Renal cortex interstitium (tissue), 11 donors: ENCODE measurements at regions not wholly inside any gene's neighbourhood (a gene's known extent, or its start where the extent isn't known, plus 50 kb on each side); places are given as distances from the start of the nearest gene placed in this dataset.
A peak's percentile ranks its signal among the peaks of the same experiment; 100 is the strongest.
"Not testable (repeated sequence)": the region's sequence is repeated elsewhere in the genome, so short reads cannot be mapped to it uniquely, and the experiment has no call there.

Experiments used
- DNase-seq, 11 donors: peaks; one replicate each; pipeline ENCODE4 v3.0.0-alpha.2; 2013; ENCODE audit warnings: low read depth in 9 of 11, low spot score in 4 of 11; ENCODE audit errors: extremely low read depth in 1 of 11

- DNase-seq = no peak
Measured at GRCh38 chr6:50899306-50899870, 80.7 kb downstream of the TFAP2B start.

DNA sequence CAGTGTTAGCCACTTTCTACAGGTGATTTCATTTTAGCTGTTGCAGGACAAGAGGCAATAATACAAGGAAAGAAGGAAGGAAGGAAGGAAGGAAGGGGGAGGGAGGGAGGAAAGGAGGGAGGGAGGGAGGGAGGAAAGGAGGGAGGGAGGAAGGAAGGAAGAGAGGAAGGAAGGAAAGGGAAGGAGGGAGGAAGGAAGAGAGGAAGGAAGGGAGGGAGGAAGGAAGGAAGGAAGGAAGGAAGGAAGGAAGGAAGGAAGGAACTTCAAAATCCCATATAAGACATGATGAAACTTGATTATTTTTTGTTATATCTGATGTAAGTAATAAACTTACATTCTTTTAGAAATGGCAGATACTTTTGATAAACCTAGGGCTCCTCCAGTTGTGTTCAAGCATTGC is 83.6 kb downstream of the TFAP2B start:
- no peak for DNase-seq

GRCh38 chr6:50905297-50905696 is 86.6 kb downstream of the TFAP2B start:
- no peak for DNase-seq

- no peak for DNase-seq
Measured at GRCh38 chr6:50907565-50907964, 88.9 kb downstream of the TFAP2B start.

- no peak for DNase-seq
Measured at GRCh38 chr6:50913105-50913770, 94.6 kb downstream of the TFAP2B start.

GRCh38 chr6:50921378-50921777 is 102.7 kb downstream of the TFAP2B start:
- not testable (repeated sequence) for DNase-seq

DNA sequence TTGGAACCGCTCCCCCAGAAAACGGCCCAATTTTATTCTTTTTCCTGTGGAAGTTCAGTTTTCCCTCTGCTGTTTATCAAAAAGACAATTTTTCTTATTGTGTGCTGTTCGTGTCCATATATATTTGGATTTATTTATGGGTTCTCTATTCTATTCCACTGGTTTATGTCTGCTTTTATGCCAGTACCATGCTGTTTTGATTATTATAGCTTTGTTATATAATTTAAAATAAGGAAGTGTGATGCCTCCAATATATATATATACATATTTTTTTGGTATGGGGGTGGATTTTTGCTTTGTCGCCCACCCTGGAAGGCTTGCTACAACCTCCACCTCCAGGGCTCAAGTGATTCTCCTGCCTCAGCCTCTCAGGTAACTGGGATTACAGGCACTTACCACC is 103.3 kb downstream of the TFAP2B start:
- DNase-seq = no peak

- no peak for DNase-seq
Measured at GRCh38 chr6:50922579-50923525, 104.2 kb downstream of the TFAP2B start.

DNA sequence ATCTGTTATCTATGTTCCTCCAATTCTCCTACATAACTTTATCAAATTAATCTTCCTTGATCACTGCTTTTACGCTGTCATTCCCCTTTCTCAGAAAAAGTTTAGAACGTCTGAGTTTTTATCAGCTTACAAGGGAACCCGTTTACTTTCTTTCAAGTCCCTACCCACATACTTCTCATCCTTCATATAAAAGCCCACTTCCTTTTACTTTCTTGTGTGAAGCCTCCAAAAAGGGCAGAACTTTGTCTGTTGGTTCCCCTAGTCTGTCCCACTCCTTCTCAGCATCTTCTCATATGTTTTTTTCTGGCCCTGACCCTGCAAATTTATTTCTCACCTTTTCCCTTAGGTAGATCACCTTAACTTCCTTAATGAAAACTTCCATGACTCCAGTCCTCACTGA is 106.1 kb downstream of the TFAP2B start:
- no peak for DNase-seq

DNA sequence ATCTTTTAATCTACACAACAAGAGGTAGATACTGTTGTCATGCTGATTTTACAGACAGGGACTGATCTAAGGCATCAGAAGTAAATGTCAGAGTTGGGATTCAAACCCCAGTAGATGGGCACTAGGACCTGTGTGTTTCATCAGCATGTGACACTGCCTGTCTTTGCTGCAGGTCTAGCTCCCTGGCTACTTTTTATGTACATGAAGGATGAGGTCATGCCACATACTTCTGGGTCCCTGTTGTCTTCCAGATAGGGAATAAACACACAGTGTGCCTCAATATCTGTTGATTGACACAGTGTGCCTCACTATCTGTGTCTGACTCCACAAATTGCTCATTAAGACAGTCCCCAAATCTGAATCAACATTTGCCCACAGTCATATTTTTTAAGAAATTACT is 106.9 kb downstream of the TFAP2B start:
- no peak for DNase-seq

- no peak for DNase-seq
Measured at GRCh38 chr6:50925981-50926380, 107.3 kb downstream of the TFAP2B start.

DNA sequence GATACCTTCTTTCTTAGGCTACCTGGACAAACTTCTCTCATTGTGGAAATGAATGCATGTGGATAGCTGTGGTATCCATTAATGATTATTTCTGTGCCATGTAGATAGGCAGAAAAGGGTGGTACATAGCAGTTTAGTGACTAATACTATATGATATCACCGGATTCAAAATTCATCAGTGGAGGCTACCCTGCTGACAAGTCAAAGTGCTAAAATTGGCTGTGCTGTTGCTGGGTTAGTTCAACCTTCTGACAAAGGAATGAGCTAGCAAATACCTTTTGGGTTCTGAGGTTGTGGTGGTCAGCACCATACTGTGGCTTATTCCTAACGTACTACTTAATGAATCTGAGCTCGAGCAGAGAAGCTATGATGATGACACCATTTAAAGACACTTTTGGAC is 109.1 kb downstream of the TFAP2B start:
- DNase-seq = no peak

DNA sequence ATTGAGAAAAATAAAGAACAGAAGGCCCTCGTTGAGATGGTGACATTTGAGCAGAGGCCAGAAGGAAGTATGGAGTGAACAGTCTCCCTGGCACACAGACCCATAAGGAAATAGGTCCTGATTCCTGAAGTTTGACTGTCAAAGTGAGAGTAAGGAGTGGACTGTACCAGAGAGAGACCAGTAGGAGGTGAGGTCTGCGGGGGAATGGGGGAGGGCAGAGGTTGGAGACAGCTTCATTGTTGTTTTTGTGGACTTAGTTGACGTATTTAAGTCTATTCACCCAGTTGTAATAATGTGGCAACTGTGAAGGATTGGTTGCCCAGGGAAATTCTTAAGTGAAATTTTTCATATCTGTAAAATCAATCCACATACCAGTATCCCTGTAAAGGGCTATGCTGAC is 110.7 kb downstream of the TFAP2B start:
- no peak for DNase-seq

GRCh38 chr6:50935442-50935841 is 116.8 kb downstream of the TFAP2B start:
- DNase-seq = no peak

GRCh38 chr6:50936277-50936681 is 117.6 kb downstream of the TFAP2B start:
- peak in 5 of 11 donors; percentile 3 to 33 (median 7) for DNase-seq

DNA sequence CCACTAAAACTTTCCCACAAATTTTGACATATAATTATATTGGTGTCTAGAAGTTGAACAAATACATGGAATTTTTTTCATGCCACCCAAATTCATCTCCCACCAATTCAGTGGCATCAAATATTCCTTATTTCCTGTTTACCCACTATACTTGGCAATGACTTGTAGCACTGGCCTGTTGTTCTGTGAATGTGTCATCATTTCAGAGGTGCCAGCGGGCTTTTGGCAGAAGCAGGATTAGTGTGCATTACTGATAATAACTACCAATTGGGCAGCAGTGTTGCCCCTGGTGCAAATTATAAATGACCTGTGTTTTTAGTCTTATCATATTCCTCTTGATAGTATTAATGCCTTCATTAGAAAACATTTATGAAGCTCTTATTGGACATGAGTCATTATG is 121.3 kb downstream of the TFAP2B start:
- no peak for DNase-seq

DNA sequence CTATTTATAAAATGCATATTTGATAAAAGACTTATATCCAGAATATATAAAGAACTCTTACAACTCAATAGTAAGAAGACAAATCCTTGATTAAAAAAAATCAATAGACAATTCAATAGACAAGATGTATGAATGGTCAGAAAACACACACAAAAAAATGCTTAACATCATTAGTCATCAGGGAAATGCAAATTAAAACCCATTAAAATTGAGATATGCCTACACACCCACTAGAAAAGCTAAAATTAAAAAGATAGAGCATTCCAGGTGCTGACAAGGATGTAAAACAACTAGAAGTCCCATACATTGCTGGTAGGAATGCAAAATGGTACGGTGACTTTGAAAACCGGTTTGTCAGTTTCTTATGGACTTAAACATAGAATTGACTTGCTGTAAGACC is 127.1 kb downstream of the TFAP2B start:
- no peak for DNase-seq

- no peak for DNase-seq
Measured at GRCh38 chr6:50952092-50952907, 133.6 kb downstream of the TFAP2B start.

DNA sequence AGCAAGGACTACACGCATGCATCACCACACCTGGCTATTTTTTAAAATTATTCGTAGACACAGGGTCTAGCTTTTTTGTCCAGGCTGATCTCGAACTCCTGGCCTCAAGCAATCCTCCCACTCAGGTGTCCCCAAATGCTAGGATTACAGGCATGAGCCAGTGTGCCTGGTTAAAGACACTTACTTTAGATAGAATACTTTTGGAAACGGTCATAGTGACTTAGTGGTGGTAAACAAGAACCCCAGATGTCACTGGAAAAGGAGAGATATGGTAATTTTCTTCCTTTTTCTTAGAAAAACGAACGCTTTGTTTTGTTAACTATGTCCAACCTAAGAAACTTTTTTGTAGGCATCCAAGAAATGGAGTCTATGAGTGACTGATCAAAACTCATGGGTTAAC is 137.3 kb downstream of the TFAP2B start:
- DNase-seq = no peak
